ENCODE measurements at regions not wholly inside any gene's neighbourhood (a gene's known extent, or its start where the extent isn't known, plus 50 kb on each side); places are given as distances from the start of the nearest gene placed in this dataset.

DNA sequence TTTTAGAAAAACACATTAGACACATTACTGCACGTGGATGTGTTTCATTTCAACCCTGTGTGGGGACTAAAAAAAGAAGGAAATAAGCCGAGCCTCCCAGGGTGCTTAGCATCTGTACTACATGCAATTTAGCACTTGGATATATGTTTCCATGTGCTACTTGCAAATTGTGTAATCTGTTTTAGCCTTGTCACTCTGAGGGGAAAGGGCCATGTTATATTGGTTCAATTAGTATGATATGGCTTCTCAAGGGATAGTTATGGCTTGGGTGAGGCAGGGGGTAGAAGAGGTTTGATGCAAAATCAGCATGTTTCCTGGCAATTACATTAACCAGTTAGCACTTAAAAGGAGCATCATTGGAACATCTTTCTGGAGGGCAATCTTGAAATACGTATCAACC lies 353.5 kb upstream of the GOT2 start:
- TF ChIP-seq CTCF (IDR thresholded peaks at IDR 0.05; ENCODE audit: low read depth, low read length), result no peak
- no peak for DNase-seq (ENCODE audit: extremely low read depth, low read depth)

DNA sequence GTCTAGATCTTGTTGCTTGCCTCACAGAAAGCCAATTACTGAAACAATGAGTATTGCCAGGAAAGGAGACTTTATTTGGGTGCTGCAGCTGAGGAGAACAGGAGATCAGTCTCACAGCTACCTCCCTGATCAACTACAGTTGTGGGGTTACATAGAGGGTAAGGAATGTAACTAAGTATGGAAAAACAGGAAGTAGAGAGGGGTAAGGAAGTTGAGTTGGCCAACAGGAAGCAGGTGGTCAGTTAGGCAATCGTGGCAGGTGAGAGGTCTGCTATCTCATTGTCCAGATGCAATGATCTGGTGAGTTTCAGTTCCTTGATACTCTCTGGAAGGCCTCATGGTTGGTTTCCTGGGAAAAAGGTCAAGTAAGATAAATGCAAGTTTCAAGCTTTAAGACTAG lies 333.1 kb upstream of the GOT2 start:
- no peak for TF ChIP-seq CTCF (IDR thresholded peaks at IDR 0.05; ENCODE audit: low read depth, low read length)
- DNase-seq (ENCODE audit: extremely low read depth, low read depth), result no peak

DNA sequence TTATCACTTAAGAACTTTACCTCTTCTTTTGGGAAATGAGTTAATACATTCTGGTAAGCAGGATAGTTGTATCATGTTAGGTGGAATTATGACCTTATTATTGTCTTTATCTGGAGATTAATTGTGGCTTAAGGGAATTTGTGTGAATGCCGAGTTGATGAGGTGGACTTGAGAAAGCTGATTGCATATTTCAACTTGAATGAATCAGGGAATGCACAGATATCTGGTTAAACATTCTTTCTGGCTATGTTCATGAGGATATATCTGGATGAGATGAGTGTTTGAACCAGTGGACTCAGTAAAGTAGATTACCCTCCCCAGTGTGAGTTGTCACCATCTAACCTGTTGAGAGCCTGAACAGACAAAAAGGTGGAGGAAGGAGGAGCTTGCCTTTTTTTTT lies 326.1 kb upstream of the GOT2 start:
- TF ChIP-seq CTCF (IDR thresholded peaks at IDR 0.05; ENCODE audit: low read depth, low read length), result no peak
- DNase-seq (ENCODE audit: extremely low read depth, low read depth), result no peak

- no peak for TF ChIP-seq CTCF (IDR thresholded peaks at IDR 0.05; ENCODE audit: low read depth, low read length)
- DNase-seq (ENCODE audit: extremely low read depth, low read depth), result no peak
Measured at GRCh38 chr16:59058250-59058649, 324.1 kb upstream of the GOT2 start.

DNA sequence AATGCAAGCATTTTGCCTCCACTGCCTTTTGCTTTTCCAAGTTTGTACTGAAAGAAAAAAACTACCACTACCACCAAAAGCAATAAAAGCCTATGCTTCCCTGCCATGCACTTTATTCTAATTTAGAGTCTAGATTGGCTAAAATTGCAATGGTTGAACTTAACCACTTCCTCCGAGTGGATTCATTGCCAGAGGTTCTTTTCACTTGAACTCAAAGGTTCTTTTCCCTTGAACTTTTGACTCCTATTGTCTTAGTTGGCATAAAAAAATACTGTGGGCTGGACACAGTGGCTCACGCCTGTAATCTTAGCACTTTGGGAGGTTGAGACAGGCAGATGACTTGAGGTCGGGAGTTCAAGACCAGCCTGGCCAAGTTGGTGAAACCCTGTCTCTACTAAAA lies 319.8 kb upstream of the GOT2 start:
- DNase-seq (ENCODE audit: extremely low read depth, low read depth), result no peak

GRCh38 chr16:59052231-59052630 lies 318.1 kb upstream of the GOT2 start:
- TF ChIP-seq CTCF (IDR thresholded peaks at IDR 0.05; ENCODE audit: low read depth, low read length), result no peak
- DNase-seq (ENCODE audit: extremely low read depth, low read depth), result no peak

More for the DNA sequence above, 319.8 kb upstream of the GOT2 start:
- no peak for TF ChIP-seq CTCF (IDR thresholded peaks at IDR 0.05; ENCODE audit: low read depth, low read length)

- DNase-seq (ENCODE audit: extremely low read depth, low read depth), result no peak
- TF ChIP-seq CTCF (IDR thresholded peaks at IDR 0.05; ENCODE audit: low read depth, low read length), result no peak
Measured at GRCh38 chr16:59048876-59049275, 314.8 kb upstream of the GOT2 start.
